GM19397 (cell line): ENCODE measurements at regions not wholly inside any gene's neighbourhood (a gene's known extent, or its start where the extent isn't known, plus 50 kb on each side); places are given as distances from the start of the nearest gene placed in this dataset.

Source experiments
- ATAC-seq: cut with Tn5 transposase; IDR thresholded peaks from one replicate; pipeline ENCODE4 v1.9.1; 2021; ENCODE audit warnings: mild to moderate bottlenecking, moderate library complexity; ENCODE audit not compliant: unreplicated experiment

DNA sequence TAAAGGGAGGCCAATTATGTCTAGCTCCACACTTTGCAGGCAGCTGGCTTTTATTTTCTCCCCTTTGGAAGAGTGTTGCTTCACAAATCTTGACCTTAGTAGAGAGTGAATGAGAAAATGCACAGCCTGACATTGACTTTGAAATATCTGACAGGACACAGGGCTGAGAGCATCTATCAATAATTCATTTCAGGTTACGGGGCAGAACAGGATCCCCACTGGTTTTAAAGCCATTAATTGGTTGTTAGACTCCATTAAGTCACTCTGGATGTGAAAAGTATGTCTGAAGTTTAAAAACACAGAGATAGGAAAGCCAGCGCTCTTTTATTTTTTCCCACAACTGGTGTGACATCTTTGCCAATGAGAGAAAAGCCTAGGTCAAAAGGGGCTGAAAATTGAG is 251.9 kb upstream of the TMC3 start:
- no peak for ATAC-seq

DNA sequence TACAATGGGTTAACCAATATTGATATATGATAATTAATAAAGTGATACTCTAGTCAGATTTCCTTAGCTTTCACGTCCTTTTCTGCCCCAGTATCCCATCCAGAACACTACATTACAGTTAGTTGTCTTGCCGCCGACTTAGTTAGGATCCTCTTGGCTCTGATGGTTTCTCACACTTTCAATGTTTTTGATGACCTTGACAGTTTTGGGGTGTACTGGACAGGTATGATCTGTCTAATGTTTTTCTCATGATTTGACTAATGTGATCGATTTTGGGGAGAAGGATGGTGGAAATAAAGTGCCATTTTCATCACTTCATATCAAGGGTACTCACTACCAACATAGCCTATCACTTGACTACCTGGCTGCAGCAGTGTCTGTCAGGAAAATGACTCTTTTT is 245.0 kb upstream of the TMC3 start:
- ATAC-seq: no peak

DNA sequence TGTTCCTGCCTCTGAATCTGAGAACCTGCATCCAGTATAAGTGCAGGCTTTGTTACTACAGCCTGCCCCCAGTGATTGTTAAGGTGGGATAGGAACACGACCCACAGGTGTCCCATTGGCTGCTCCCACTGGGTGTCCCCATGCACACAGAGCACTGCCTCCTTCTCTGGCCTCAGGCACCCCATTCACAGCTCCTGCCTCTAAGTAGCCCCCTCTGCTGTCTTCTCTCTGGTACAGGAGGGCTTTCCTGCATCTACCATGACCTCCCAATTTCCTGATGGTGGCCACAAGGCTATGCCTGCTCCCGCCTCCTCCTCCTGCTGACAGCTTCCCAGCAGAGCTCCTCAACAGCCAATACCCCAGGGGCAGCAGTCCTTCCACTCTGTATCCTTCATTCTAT is 238.6 kb upstream of the TMC3 start:
- ATAC-seq: no peak

DNA sequence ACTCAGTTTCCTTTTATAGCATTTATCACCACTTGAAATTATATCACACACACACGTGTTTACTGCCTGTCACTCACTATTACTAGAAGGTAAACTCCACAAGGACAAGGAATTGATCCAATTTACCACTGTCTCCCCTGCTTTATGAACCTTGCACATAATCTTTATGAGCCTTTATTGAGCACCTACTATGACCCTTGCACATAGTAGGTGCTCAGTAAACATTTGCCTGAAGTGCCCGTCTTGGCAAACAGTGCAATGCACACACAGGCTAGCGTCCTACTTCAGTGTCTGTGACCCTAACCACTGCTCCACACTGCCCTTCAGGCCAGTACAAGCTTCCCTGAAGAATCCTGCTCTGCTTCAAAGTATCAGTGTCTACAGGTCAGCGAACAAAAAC is 237.7 kb upstream of the TMC3 start:
- ATAC-seq: no peak

DNA sequence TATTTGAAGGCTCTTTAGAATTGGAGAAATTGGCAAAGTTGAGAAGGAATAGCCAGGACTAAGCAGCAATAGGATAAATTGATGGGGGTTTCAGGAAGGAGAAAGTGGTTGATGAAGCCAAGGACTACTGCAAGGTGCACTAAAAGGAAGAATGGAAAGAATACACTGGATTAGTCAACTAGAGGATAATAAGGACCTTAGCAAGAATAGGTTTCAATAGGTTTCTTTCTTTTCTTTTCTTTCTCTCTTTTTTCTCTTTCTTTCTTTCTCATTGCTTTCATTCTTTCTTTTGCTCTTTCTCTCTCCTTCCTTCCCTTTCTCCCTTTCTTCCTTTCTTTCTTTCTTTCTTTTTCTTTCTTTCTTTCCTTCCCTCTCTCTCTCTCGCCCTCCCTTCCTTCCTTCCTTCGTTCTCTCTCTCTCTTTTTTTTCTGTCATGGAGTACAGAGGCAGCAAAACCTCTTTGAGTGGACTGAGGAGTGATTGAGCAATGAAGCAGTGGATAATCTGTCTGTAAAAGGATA is 234.4 kb upstream of the TMC3 start:
- no peak for ATAC-seq

DNA sequence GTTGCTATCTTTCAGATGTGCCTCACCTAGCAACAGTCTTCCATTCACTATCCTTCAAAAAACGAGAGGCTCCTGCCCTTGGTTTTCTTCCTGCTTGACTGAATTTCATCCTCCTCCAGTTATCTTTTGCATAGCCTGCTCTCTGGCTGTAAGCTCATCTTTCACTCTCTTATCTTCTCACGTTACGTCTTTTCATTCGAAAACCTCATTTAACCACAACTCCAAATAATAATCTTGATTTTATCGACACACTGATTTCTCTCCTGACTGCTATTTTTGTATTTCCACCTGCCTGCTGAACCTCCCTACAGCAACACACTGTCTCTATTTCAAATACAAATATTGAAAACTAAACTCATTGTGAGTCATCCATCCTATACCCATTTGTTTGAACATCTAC is 230.7 kb upstream of the TMC3 start:
- no peak for ATAC-seq

DNA sequence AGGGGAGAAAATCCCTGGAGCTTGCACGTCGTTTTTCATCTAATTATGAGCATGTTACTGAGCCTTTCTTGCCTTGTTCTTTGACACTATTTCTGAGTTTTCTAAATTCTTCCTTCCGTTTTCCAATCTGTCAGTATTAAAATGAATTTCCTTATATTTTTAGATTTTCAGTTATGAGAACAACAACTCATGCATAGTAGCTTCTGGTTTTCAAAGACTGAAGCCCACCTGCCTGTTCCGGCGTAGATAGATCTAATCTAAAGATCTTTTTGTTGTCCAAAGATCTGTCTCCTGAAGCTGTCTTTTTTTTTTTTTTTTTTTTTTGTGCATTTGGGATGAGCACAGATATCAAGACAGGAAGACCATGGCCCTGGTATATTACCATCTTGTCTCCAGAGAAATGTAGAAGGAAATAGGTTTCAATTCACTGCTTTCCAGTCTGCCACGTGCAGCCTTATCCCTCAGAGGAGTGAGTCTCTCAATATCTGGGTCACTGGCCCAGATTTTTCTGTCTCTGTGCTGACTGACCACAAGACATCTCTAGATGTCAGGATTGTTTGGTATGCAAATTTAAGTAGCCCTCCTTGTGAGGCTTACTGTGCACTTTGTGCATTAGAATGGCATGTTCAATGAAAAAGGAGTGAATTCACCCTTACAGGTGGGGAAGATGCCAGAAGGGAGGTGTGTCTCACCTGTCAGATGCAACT is 222.3 kb upstream of the TMC3 start:
- no peak for ATAC-seq

DNA sequence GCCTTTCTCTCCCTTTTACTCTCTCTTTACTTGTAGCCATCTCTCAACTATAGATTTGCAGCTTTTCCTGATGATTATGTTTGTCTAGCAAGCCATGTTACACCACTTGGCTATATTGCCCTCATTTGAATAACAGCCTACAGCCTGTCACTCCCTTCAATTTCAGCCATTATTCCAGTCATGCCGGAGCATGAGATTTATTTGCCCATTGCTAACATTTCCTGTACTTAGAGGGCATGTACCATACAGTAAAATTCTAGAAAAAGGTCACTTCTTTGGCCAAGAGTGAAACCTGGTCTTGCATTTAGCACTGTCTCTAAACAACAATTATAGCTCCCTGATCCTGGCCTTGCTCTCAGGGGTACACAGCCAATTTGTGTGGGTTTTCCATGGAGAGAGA is 221.7 kb upstream of the TMC3 start:
- ATAC-seq: no peak

DNA sequence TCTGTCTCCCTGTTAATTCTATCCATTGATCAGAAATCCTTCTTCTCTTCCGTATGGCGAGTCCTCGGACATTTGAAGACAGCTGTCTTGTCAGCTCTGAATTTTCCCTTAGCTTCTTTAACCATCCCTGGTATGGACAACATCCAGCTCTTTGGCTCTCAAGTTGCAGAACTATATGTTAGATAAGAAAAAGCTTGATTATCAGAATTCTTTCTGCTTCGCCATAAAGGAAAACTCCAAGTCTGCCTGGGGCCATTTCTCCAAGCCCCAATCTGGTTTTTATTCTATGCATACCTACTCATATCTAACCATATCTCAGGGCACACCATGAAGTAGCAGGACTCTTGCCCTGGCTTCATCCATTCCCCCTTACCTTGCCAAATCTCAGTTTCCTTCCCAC is 215.7 kb upstream of the TMC3 start:
- no peak for ATAC-seq

DNA sequence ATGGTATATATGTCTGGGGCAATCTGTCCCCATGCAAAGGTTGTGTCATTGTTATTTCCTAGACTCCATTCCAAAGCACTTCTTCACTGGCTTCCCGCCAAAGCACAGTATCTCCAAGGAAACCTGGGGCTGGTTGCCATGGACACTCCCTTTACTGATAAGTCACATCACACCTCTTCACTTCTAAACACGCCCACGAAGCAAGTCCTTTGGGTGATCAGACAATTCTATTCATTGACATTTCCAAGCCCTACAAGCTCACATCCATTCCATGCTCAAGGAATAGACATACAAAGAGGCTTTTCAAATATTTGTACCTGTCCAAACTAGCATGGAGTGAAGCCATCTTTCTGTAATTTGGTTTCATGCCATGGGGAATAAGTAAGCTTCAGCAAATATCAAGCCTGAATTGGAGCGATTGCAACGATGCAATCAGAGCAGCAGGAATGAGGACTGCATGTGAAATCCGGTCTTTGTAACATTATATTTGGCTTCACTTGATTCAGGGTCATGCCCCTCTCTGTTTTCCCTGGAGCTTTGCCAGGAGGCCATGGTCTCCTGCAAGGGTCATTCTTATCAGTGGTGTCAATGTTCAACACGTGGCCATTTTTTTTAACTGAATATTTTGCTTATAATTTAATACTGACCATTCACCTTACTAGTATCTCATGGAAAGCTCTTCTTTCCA is 201.6 kb upstream of the TMC3 start:
- ATAC-seq: no peak

DNA sequence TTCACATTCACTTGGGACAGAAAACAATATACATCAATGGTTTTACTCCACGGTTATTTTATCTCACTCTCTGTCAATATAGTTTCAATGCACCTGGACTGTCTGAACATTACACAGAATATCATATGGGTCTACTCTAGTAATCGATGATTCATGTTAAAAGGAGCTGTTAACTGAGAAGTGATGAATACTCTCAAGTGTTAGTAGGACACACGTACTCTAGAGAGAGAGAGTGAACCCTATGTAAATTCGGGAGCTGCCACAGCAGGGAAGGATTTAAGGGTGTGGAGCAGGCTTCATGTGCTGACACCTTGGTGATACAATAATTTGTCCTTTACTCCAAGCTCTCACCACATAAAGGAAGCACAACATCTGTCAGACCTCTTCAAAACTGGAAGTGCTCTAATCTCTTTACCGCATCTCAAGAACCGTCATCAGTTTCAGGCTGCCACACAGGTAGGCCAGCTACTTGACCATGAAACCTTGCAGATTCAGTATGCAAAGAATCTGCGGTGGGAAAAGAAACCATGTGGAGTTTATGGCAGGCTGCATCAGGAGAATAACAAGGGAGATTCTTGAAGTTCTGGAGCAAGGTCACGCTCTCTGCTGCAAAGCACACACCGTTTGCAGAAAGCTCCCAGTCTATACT is 199.2 kb upstream of the TMC3 start:
- no peak for ATAC-seq

DNA sequence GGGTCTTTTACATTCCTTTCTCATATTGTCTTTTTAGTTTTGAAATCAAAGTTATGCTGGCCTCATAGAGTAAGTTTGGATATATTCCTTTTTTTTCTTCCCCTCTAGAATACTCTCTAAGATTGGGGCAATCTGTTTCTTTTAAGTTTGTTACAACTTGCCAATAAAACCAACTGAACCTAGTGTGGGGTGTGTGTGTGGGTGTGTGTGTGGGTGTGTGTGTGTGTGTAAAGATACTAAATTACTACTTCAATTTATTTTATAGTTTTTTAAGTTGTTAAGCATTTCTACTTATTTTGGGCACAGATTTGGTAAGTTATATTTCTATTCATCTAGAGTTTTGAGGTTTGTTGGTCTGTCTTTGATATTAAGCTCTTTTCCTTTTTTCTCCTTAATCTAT is 198.2 kb upstream of the TMC3 start:
- no peak for ATAC-seq

DNA sequence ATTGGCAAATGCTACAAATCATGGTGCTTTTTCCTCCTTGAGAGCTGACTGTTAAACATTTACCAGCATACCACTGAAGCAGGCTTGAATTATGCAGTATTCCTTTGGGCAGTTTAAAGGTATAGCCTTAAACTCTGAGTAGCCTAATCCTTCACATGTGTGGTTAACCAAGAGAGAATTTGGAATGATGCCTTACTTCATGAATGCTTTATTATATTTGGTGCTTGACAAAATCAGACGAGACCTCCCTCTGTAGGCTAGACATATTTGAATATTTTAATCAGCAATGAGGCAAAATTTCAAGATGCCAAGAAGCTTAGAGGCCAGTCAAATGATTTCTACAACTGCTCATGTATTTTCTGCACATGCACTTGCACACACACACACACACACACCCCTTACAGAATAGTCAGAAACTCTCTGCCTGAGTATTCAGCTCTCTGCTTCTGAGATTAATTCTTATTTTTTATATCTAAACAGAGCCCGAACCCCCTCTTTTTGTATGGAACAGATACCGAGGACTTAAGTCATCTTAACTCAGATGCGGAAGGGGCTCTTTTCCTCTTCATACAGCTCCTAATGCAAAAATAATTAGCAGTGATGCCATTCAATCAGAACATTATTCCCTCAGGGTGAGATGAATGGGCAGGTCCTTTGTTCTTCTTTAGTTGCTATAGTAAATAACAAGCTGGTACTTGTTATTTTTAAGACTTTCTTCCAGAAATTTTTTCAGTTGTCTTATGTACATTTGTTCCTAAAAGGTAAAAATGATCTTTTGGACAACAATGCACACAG is 195.5 kb upstream of the TMC3 start:
- no peak for ATAC-seq

DNA sequence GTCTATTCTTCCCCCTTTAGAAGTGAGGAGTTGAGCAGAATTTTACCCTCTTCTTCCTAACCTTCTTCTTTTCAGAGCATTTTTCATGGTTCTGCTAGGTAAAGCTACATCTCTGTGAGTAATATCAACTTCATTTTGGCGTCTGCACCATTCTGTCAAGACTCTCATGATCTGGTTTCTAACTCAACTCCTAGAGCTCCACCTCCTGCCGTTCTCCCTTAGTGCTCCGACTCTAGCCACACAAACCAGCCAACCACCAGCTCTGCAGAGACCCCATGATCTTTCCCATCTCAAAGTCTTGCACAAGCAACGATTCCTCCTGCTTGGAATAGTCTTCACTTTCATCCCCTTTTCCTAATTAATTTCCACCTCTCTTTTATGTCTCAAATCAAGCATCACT is 193.9 kb upstream of the TMC3 start:
- ATAC-seq: no peak

DNA sequence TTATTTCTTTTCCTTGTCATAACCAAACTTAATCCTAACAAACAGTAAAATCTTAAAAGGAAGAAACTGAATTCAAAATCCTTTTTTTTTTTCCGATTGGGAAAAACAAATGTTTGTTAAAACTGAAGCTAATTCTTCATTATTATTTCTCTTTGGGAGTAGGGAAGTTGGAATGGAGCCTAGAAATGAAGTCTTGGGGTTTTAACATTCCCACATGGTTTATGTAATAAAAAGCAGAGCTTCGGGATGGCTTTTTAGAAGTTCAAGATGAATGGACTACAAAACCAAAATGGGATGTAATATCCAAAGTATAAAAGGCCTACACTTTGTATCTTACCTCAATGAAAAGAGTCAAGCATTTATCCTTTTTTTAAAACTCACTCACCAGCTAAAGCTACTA is 189.0 kb upstream of the TMC3 start:
- ATAC-seq: no peak

DNA sequence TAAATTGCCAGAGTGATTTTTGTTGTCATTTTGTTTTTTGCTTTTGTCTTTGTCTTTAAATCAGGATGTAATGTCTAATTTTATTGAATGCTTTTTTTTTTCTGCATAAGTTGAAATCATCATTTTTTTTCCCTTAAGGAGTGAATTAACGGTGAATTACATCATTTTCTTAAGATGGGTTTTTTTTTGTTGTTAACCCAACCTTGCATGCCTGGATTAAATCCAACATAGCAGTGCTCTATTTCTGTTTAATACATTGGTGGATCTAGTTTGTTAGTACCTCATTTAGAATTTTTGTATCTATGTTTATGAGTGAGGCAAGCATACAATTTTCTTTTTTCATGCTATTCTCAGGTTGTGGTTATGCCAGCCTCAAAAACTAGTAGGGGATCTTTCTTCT is 186.4 kb upstream of the TMC3 start:
- ATAC-seq: no peak

DNA sequence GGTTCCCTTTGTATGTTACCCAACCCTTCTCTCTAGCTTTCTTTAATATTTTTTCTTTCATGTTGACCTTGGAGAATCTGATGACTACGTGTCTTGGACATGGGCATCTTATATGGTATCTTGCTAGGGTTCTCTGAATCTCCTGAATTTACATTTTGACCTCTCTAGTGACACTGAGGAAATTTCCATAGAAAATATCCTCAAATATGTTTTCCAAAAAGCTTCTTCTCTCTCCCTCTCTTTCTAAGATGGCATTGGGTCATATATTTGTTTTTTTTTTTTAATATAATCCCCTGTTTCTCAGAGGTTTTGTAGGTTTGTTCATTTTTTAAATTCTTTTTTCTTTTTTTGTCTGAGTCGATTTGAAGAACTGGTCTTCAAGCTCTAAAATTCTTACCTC is 184.0 kb upstream of the TMC3 start:
- ATAC-seq: no peak

DNA sequence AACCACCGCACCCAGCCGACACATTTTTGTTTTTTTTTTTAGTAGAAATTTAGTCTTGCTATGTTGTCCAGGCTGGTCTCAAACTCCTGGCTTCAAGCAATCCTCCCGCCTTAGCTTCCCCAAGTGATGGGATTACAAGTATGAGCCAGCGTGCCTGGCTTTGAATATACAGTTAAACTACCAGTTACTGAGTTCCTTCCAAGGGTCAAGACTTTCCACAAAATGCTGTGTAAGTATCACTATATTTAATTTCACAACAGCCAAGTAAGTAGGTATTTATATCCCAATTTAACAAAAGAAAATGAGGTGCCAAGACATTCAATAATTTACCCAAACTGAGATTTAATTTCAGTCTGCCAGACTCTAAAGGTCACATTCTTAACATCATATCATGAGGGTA is 181.3 kb upstream of the TMC3 start:
- no peak for ATAC-seq

DNA sequence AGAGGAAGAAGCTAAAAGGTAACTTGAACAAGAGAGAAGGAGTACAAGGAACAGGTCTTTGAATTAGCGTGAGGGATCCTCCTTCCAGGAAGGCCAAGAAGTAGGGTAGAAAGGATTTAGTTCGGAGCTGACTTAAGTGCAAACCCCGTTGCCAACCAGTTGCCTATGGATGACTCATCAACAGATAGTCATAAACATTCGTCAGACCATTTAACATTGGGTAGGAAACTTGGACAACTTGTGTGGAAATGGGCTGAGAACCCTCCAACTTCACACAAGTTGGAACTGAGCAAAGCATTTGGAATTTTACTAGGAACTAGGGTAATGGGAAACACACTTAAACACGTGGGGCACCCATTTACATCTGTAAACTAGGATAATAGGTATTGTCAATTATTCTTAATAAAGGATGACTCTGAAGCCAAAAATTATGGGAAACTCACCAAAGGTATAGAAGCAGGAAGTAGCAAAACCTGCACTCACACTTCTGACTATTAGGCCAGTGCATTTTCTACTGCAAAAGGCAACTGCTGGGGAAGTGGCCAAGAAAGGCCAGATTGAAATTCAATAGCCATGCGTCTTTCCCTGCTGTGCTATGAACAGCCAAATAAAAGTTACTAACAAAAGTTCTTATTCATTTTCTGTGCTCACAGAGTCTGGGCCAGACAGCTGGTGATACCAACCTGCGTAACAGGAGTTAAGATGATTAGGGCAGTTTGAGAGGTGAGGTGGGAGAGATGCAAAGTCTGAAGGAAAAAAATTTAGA is 174.5 kb upstream of the TMC3 start:
- no peak for ATAC-seq

DNA sequence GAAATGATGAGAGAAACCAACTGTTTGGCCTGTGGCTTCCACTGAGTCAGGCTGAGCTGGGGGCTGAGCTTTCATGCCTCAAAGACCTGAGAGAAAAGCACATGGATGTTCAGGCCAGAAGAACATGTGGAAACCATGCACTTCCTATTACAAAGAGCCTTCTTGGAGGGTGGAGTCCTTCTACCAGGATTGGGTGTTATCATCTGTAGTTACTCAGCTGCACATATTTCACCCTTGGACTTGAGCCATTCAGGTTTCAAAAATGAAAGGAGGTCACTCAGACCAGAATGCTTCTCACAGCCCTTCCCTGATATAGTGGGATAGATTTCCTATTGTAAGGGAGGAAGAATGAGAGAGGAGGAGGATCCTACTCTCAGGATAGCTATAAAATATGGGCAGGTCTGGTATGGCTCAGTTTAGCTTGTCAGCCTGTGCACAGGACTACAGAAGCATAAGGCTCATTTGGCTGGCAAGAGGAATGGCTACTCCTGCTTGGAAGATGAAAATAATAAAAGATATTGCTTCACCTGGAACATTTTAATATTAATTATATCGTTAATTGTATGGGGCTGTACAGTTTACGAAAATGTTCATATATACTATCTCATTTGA is 173.6 kb upstream of the TMC3 start:
- ATAC-seq: no peak
